Heart left ventricle (tissue), 13 donors: ENCODE measurements at regions not wholly inside any gene's neighbourhood (a gene's known extent, or its start where the extent isn't known, plus 50 kb on each side); places are given as distances from the start of the nearest gene placed in this dataset.

ENCODE experiments used
- CTCF ChIP-seq, 12 donors: fragments of 200-600 bp; sonication (generic) in 4 of 12; IDR thresholded peaks; one replicate each; pipeline versions ENCODE4 v1.5.0 to v1.8.0; 2018 to 2022; ENCODE audit warnings: antibody characterized with exemption in 12 of 12, mild to moderate bottlenecking in 5 of 12
- POLR2A ChIP-seq, 2 donors: fragments of 450-650 bp; IDR thresholded peaks; one replicate each; pipeline ENCODE4 v1.6.1; 2017; ENCODE audit warnings: antibody characterized with exemption in 2 of 2, mild to moderate bottlenecking in 2 of 2, moderate library complexity in 2 of 2
- donor health status: ischemic (EF 13 %, LVEDD 7.1; RV severe dilation, severe dysfunction).
- donor health status: DM: no; HTN: yes; CAD: no.
- donor health status: DM: no; HTN: no; CAD: no.
- donor health status: ischemic (EF 25% LVEDD 6.9; RV normal size, moderate dysfunction).
- donor health status: ischemic (EF 25% LVEDD 5.7; RV mildly dilated, moderate dysfunction).
- donor health status: ischemic (EF 35%, LVEDD 5.7; RV mildly dilated, moderate dysfunction).
- donor health status: nonischemic (EF 11% LVEDD 7.7; RV severe dilation, severe dysfunction).
- donor health status: DM: yes; HTN: yes; CAD: no.
- donor health status: PGD.
- donor health status: ischemic (EF 29% LVEDD 5.4; RV normal size, mild dysfunction).
- donor health status: nonischemic (EF 23%, LVEDD 6.1; RV moderate dilation, normal function).

GRCh38 chr12:107593713-107594381 lies 91.8 kb upstream of the PWP1 start:
- TF ChIP-seq POLR2A (IDR thresholded peaks at IDR 0.05) (no peak), CTCF (IDR thresholded peaks at IDR 0.05) (no peak)
